Activated T-helper 1 cell treated with anti-CD3 and anti-CD28 coated beads, Interleukin-2, amount 50 U/mL, for 16 hours (primary cell): ENCODE measurements at regions not wholly inside any gene's neighbourhood (a gene's known extent, or its start where the extent isn't known, plus 50 kb on each side); places are given as distances from the start of the nearest gene placed in this dataset.
"Not testable (repeated sequence)": the region's sequence is repeated elsewhere in the genome, so short reads cannot be mapped to it uniquely, and the experiment has no call there.

Experiments
- DNase-seq, 2 donors: peaks; one replicate each; pipeline ENCODE4 v3.0.0-alpha.2; 2020; ENCODE audit warnings: low read depth in 1 of 2, low spot score in 1 of 2

DNA sequence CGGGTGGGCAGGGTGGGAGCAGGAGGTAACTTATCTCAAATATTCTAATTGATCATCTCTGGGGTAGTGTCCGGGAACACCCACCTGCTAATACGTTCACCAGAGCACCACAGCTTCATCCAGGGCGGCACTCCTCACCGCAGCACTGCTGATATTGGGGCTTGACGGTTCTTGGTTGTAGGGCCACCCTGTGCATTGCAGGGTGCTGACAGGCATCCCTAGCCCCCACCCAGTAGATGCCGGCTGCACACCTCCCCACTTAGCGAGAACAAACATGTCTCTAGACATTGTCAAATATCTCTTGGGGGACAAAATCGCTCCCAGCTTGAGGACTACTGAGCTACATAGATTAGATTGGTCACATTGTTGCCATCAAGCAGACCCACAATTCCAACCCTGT lies 73.9 kb upstream of the WASF3 start:
- DNase-seq, result no peak

DNA sequence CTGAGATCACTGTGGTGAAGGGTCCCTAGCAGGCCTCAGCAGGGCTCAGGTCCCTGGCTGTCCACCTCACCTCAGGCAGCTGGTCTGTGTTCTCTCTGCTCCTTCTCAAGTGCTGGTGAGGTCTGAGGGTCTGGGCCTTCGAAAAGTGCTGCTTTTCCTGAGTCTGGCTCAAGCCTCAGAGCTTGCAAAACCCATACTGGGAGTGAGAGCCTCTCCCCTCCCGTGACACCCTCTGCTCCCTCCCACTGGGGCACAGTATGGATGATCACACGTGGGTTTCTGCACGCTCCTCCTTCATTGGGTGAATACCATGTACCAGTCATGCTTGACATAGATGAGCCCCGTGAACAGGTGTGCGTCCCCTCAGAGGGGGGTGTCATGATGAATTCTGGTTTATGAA lies 73.3 kb upstream of the WASF3 start:
- no peak for DNase-seq

DNA sequence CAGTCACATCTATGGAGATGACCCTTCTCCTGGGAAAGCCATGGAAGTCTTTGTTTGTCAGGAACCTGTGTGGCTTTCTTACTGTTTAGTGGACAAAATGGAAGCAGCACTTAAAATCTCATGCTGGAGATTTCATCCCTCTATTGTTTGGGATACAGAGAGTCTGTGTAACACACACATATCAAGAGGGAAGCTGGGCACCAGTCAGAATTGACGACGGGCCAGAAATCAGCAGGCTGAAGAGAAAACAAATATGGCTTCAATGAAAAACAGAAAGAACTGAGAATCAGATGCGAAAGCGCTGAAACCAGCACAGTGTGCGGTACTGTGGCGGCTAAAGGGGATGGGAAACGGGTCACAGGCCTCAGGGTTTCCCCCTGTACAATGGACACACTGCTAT lies 72.2 kb upstream of the WASF3 start:
- DNase-seq, result no peak

DNA sequence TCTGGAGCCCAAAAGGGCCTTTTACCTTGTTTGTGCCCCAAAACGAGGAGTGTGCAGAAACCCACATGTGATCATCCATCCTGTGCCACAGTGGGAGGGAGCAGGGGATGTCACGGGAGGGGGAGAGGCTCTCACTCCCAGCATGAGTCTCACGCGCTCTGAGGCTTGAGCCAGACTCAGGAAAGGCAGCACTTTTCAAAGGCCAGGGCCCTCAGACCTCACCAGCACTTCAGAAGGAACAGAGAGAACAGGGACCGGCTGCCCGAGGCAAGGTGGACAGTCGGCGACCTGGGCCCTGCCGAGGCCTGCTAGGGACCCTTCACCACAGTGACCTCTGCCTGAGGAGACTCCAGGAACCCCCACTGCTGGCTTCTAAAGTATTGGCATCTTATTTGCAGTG lies 71.7 kb upstream of the WASF3 start:
- no peak for DNase-seq

GRCh38 chr13:26486550-26486949 lies 70.9 kb upstream of the WASF3 start:
- DNase-seq, result no peak

- no peak for DNase-seq
Observed at GRCh38 chr13:26487781-26488180, 69.7 kb upstream of the WASF3 start.

DNA sequence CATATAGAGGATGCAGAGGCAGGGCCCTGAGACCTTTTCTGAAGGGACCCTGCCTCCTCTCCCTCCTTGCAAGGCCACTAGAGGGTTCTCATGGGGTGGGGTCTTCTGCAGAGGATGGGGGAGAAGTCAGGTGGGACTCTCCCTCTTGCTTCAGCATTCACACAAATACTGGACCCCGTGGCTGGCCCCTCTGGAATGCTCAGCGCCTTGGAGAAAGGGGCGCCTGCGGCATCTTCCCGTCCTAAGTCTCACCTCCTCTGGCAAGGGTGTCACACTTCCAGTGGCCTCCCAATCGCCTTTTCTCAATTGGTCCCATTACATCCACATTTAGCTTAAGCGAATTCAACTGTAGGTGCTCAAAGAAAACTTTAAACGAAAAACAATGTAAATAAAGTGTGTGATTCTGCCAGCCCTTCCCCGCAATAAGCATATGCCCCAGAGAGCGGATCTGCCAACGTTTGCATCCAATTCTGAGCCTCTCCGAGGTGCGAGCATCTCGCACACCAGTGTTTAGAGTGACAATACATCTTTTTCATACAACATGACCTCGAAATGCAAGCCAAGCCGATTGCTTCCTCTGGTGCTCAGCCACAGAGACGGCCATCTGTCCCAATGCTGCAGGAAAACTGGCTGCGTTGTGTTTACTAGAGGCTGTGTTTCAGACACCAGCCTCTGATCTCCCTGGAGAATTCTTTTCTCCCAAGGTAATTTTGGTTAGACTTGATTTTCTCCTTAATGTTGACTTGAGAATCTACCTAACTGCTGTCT lies 69.1 kb upstream of the WASF3 start:
- no peak for DNase-seq

- DNase-seq, result not testable (repeated sequence)
Observed at GRCh38 chr13:26492301-26492700, 65.2 kb upstream of the WASF3 start.

GRCh38 chr13:26494571-26495195 lies 62.8 kb upstream of the WASF3 start:
- no peak for DNase-seq

DNA sequence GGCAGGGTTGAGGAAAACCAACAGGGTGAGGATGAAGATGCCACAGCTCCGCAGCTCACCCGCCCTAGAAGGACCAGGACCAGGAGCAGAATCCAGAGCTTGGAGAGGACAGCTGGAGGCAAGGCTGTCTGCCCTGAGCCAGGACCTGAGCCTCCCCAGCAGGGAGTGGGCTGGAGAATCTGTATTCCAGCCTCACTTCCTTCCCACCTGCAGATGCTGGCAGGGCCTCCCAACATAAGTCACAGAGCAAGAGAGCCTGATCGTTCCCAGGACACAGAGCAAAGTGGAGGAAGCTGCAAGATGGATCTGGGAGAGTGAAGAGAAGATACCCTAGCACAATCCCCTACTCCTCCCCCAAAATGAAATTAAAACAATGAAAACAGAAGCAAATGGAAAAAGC lies 61.7 kb upstream of the WASF3 start:
- DNase-seq, result no peak

GRCh38 chr13:26497968-26498511 lies 59.4 kb upstream of the WASF3 start:
- no peak for DNase-seq

- no peak for DNase-seq
Observed at GRCh38 chr13:26498656-26499601, 58.6 kb upstream of the WASF3 start.

DNA sequence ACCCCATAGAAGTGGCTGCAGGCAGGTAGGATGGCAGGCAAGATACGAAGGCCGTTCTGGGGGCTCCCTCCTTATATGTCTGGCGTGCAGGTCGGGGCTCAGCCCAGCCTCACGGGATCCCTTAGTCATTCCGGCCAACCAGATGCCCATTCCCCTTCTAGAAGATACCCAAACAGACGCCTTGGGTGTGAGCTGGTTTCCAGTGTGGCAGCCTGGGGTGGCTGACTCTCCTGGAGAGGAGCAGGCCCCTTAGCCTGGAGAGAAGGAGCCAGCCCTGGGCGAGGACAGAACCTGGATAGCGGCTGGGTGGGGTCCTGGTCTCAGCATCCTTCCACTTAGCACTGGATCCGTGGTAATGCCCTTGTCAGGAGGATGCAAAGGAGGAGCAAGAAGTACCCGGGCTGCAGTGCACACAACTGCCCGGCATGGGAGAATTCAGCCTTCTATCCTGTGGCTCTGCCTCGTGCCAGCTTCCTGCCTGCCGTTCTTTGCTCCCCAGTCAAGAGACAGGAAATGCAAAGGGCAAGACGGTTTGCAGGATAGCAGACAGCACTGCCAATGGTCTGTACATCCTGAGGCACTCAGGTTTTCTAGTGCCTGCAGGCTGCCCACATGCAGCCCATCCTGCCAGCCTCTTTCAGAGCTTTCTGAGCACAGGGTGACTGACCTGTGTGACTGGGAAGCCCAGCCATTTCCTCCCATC lies 56.7 kb upstream of the WASF3 start:
- no peak for DNase-seq

DNA sequence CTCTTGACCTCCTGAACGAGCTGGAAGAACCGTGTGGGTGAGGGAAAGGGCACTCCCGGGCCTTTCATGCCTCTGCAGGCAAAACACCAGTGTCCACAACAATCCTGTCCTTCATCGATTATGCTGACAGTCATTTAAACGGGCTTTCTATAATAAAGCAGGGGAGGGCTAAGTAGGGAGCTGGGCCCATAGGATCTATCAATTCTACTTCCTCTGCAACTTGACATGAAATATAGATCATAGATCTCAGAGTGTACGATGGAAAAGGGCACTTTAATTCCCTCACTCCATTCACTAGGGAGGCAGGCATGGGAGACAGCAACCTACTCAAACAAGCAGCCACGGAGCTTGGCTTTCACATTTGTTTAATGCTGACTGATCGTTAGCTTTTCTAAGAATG lies 55.8 kb upstream of the WASF3 start:
- no peak for DNase-seq

DNA sequence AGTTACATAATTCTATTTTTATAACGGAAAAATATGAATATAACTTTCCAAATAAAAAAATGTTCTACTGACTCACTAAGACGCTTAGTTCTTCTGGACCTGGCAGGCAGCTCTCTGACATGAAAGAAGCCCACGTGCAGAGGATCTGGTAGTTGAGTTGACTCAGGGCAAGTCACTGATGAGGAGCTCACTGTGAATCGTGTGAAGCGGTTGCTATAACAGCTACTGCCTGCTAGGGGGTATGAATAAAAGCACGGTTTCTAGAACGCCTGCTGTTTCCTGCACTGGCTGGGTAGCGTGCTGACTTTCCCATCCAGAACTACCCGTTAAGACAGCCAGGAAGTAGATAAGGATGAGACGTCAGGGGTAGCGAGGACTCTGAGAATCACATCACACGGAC lies 54.7 kb upstream of the WASF3 start:
- no peak for DNase-seq

DNA sequence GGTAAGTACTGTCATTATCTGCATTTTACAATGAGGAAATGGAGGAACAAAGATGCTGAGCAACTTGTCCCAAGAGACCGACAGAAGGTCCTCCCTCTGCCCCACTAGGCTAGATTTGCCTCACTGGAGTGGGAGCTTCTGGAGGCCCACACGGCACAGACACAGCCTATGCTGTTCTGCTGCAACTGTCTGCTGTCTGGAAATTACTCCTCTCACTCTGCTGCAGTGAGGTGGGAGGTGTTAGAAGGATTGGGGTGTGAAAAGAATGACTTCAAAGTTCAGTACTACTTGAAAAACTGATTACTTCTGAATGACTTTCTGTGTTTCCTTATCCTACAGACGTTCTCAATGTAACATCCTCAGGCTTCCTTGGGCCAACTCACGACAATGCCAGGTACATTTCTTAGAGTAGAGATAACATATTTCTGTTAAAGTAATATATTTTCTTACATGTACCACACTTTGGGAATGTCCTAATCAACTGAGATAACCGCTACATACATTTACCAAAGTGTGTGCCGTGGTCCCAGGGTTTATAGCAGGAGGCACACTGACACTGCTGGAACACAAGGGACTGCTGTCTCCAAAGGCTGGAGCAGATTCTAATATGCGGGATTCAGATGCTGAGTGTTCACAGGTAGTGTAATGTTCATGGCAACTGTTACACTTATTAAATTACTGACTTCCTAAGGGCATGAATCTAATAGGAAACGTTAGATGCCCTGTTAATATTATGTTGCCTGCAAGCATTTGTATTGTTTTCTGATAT lies 53.5 kb upstream of the WASF3 start:
- no peak for DNase-seq
